OCI-LY7 (cell line): ENCODE measurements at regions not wholly inside any gene's neighbourhood (a gene's known extent, or its start where the extent isn't known, plus 50 kb on each side); places are given as distances from the start of the nearest gene placed in this dataset.

ENCODE experiments used
- BruUV-seq: library from RNA; stranded (reverse); fragments of 400-500 nt; replicated peaks from 2 replicates; lab custom pipeline; 2021; lab: Mats Ljungman, UMichigan
- CTCF ChIA-PET: fragments of 300-600 bp; sonication (Branson Sonifier 250); formaldehyde crosslinking; loops from one replicate; lab custom pipeline; 2022; ENCODE audit warnings: antibody characterized with exemption; ENCODE audit not compliant: unreplicated experiment; lab: Charles Lee
- POLR2A ChIA-PET: fragments of 300-600 bp; sonication (Branson Sonifier 250); formaldehyde crosslinking; loops from one replicate; lab custom pipeline; 2022; ENCODE audit warnings: antibody characterized with exemption; lab: Charles Lee
- DNase-seq: peaks from one replicate; pipeline ENCODE4 v3.0.0-alpha.2; 2015; ENCODE audit warnings: low spot score
- H2AFZ ChIP-seq: fragments of 200-600 bp; sonication (generic), shearing (Covaris generic); 2 replicates; pipeline ENCODE4 v1.6.1; 2014; ENCODE audit warnings: mild to moderate bottlenecking, antibody characterized with exemption, low read length, moderate library complexity
- H3K27ac ChIP-seq: fragments of 200-600 bp; sonication (generic); 2 replicates; pipeline ENCODE4 v1.5.1; 2014; ENCODE audit warnings: mixed run types, low read depth, mild to moderate bottlenecking, moderate library complexity, low read length, inconsistent platforms; ENCODE audit not compliant: poor library complexity, severe bottlenecking
- H3K36me3 ChIP-seq: fragments of 200-600 bp; sonication (generic); 2 replicates; pipeline ENCODE4 v1.6.1; 2014; ENCODE audit warnings: mild to moderate bottlenecking, antibody characterized with exemption, low read length, moderate library complexity, mixed read lengths; ENCODE audit not compliant: insufficient read depth
- H3K4me1 ChIP-seq: fragments of 200-600 bp; sonication (generic); 2 replicates; pipeline ENCODE4 v1.5.1; 2014; ENCODE audit warnings: mild to moderate bottlenecking, low read length; ENCODE audit not compliant: insufficient read depth, poor library complexity, severe bottlenecking
- H3K4me2 ChIP-seq: fragments of 200-600 bp; sonication (generic); 2 replicates; pipeline ENCODE4 v1.6.1; 2014; ENCODE audit warnings: mild to moderate bottlenecking, low read length
- H3K4me3 ChIP-seq: fragments of 200-600 bp; sonication (generic); 2 replicates; pipeline ENCODE4 v1.5.1; 2014; ENCODE audit warnings: mild to moderate bottlenecking, low read depth, low read length; ENCODE audit not compliant: poor library complexity, severe bottlenecking
- H3K79me2 ChIP-seq: fragments of 200-600 bp; sonication (generic); 2 replicates; pipeline ENCODE4 v1.6.1; 2016; ENCODE audit warnings: low read depth, mild to moderate bottlenecking, low read length, moderate library complexity, mixed read lengths; ENCODE audit not compliant: insufficient read depth
- H3K9me2 ChIP-seq: fragments of 200-600 bp; sonication (generic); 2 replicates; pipeline ENCODE4 v1.6.1; 2016; ENCODE audit warnings: mild to moderate bottlenecking, low read length, mixed read lengths; ENCODE audit not compliant: insufficient read depth
- H3K9me3 ChIP-seq: fragments of 200-600 bp; sonication (generic); 2 replicates; pipeline ENCODE4 v1.6.1; 2014; ENCODE audit warnings: mild to moderate bottlenecking, mixed run types, low read length, mixed read lengths
- H4K20me1 ChIP-seq: fragments of 200-600 bp; sonication (generic); 2 replicates; pipeline ENCODE4 v1.6.1; 2014; ENCODE audit warnings: mild to moderate bottlenecking, antibody characterized with exemption, low read length, moderate library complexity, mixed read lengths; ENCODE audit not compliant: insufficient read depth
- CTCF ChIP-seq: fragments of 200-600 bp; sonication (generic); conservative IDR thresholded peaks from 2 replicates; pipeline ENCODE4 v1.5.1; 2014; ENCODE audit warnings: mild to moderate bottlenecking, antibody characterized with exemption, low read length, moderate library complexity, mixed read lengths
- EZH2phosphoT487 ChIP-seq: fragments of 200-600 bp; sonication (generic); IDR thresholded peaks from 2 replicates; pipeline ENCODE4 v1.6.1; 2018; ENCODE audit warnings: low read depth, borderline replicate concordance, mild to moderate bottlenecking, mixed run types, antibody characterized with exemption, low read length, moderate library complexity, mixed read lengths
- intact Hi-C: fragments of 100-400 bp; cut with micrococcal nuclease; formaldehyde crosslinking; loops from one replicate; pipeline ENCODE4 v1.10.0; 2022; ENCODE audit not compliant: unreplicated experiment

GRCh38 chr18:28288784-28289183 lies 111.9 kb upstream of the CDH2 start:
- no peak overlapping the region for H3K4me2 ChIP-seq
- DNase-seq, result no peak

GRCh38 chr18:28287146-28287545 lies 110.2 kb upstream of the CDH2 start:
- H3K27ac ChIP-seq, result no peak overlapping the region
- no peaks in the 10 kb centered on the region for H3K79me2 ChIP-seq
- DNase-seq, result no peak
- H3K4me3 ChIP-seq, result no peak overlapping the region
- H3K9me3 ChIP-seq, result no peaks in the 10 kb centered on the region
- H2AFZ ChIP-seq, result no peak overlapping the region
- no peaks in the 10 kb centered on the region for H3K4me1 ChIP-seq
- ChIA-PET POLR2A (no interaction called here), CTCF (no interaction called here)
- H4K20me1 ChIP-seq, result no peaks in the 10 kb centered on the region
- H3K4me2 ChIP-seq, result no peak overlapping the region
- TF ChIP-seq CTCF (no peak), EZH2phosphoT487 (no peak)
- H3K9me2 ChIP-seq, result no peaks in the 10 kb centered on the region
- BruUV-seq, result no TSS peak
- intact Hi-C loops, result no loop called here
- no peaks in the 10 kb centered on the region for H3K36me3 ChIP-seq

More at GRCh38 chr18:28288784-28289183, 111.9 kb upstream of the CDH2 start:
- Histone ChIP-seq H2AFZ (no peak overlapping the region), H3K4me1 (no peaks in the 10 kb centered on the region), H3K27ac (no peak overlapping the region), H3K9me3 (no peaks in the 10 kb centered on the region), H3K9me2 (no peaks in the 10 kb centered on the region), H3K79me2 (no peaks in the 10 kb centered on the region), H3K36me3 (no peaks in the 10 kb centered on the region), H4K20me1 (no peaks in the 10 kb centered on the region), H3K4me3 (no peak overlapping the region)
- BruUV-seq, result no TSS peak
- no peak for TF ChIP-seq CTCF
- no peak for TF ChIP-seq EZH2phosphoT487
- intact Hi-C loops, result no loop called here
- CTCF ChIA-PET, result no interaction called here
- POLR2A ChIA-PET, result interaction anchor here (0.6 to 1.4 kb wide), 2 partner anchors 12 to 13 kb away, joined by 3 read pairs; no protein-coding TSS in a partner anchor

GRCh38 chr18:28284132-28284531 lies 107.2 kb upstream of the CDH2 start:
- Histone ChIP-seq H3K9me3 (no peaks in the 10 kb centered on the region), H3K36me3 (no peaks in the 10 kb centered on the region), H2AFZ (no peak overlapping the region), H3K9me2 (no peaks in the 10 kb centered on the region), H3K79me2 (no peaks in the 10 kb centered on the region), H3K4me3 (no peak overlapping the region), H3K27ac (no peak overlapping the region), H3K4me2 (no peak overlapping the region), H3K4me1 (no peaks in the 10 kb centered on the region), H4K20me1 (no peaks in the 10 kb centered on the region)
- ChIA-PET CTCF (no interaction called here), POLR2A (no interaction called here)
- TF ChIP-seq EZH2phosphoT487 (no peak), CTCF (no peak)
- intact Hi-C loops, result no loop called here
- BruUV-seq, result no TSS peak
- no peak for DNase-seq
